SK-MEL-5 (cell line): ENCODE measurements at regions not wholly inside any gene's neighbourhood (a gene's known extent, or its start where the extent isn't known, plus 50 kb on each side); places are given as distances from the start of the nearest gene placed in this dataset.

Experiments used
- DNase-seq: peaks from one replicate; pipeline ENCODE4 v3.0.0-alpha.2; 2016; ENCODE audit warnings: low read depth, low spot score
- in situ Hi-C: cut with HindIII; loops from 2 replicates; pipeline ENCODE4 v1.10.0; 2016; ENCODE audit warnings: low sequenced_read_pairs, high pct_unique_total_duplicates, low pct_unique_long_range_greater_than_20kb

- in situ Hi-C loops = no loop called here
Measured at GRCh38 chr11:42528911-42529310, 782.9 kb upstream of the API5 start.

GRCh38 chr11:42536611-42537360 is 775.0 kb upstream of the API5 start:
- no peak for DNase-seq
- in situ Hi-C loops = no loop called here

More at GRCh38 chr11:42528911-42529310, 782.9 kb upstream of the API5 start:
- no peak for DNase-seq

- in situ Hi-C loops = no loop called here
- DNase-seq = no peak
Measured at GRCh38 chr11:42542336-42542735, 769.5 kb upstream of the API5 start.

- no peak for DNase-seq
- in situ Hi-C loops = no loop called here
Measured at GRCh38 chr11:42543844-42544419, 767.9 kb upstream of the API5 start.

GRCh38 chr11:42544726-42545125 is 767.1 kb upstream of the API5 start:
- no peak for DNase-seq
- in situ Hi-C loops = no loop called here

- in situ Hi-C loops = no loop called here
- DNase-seq = no peak
Measured at GRCh38 chr11:42545954-42546353, 765.8 kb upstream of the API5 start.

- no peak for DNase-seq
- in situ Hi-C loops = no loop called here
Measured at GRCh38 chr11:42552786-42553185, 759.0 kb upstream of the API5 start.

GRCh38 chr11:42555190-42555589 is 756.6 kb upstream of the API5 start:
- DNase-seq = no peak
- in situ Hi-C loops = no loop called here

- DNase-seq = no peak
- in situ Hi-C loops = no loop called here
Measured at GRCh38 chr11:42571131-42571877, 740.5 kb upstream of the API5 start.

- in situ Hi-C loops = no loop called here
- DNase-seq = no peak
Measured at GRCh38 chr11:42571878-42572610, 739.8 kb upstream of the API5 start.

- no peak for DNase-seq
- in situ Hi-C loops = no loop called here
Measured at GRCh38 chr11:42576318-42576717, 735.5 kb upstream of the API5 start.

- in situ Hi-C loops = no loop called here
- DNase-seq = no peak
Measured at GRCh38 chr11:42589286-42589685, 722.5 kb upstream of the API5 start.

GRCh38 chr11:42591841-42592240 is 720.0 kb upstream of the API5 start:
- no peak for DNase-seq
- in situ Hi-C loops = no loop called here

- in situ Hi-C loops = no loop called here
- no peak for DNase-seq
Measured at GRCh38 chr11:42593441-42593840, 718.4 kb upstream of the API5 start.

GRCh38 chr11:42595876-42596275 is 715.9 kb upstream of the API5 start:
- no peak for DNase-seq

GRCh38 chr11:42596576-42597145 is 715.1 kb upstream of the API5 start:
- no peak for DNase-seq
- in situ Hi-C loops = no loop called here

More at GRCh38 chr11:42595876-42596275, 715.9 kb upstream of the API5 start:
- in situ Hi-C loops = no loop called here

- no peak for DNase-seq
- in situ Hi-C loops = no loop called here
Measured at GRCh38 chr11:42598341-42598740, 713.5 kb upstream of the API5 start.

- in situ Hi-C loops = no loop called here
- DNase-seq = no peak
Measured at GRCh38 chr11:42620796-42621195, 691.0 kb upstream of the API5 start.
